ENCODE measurements at regions not wholly inside any gene's neighbourhood (a gene's known extent, or its start where the extent isn't known, plus 50 kb on each side); places are given as distances from the start of the nearest gene placed in this dataset.

DNA sequence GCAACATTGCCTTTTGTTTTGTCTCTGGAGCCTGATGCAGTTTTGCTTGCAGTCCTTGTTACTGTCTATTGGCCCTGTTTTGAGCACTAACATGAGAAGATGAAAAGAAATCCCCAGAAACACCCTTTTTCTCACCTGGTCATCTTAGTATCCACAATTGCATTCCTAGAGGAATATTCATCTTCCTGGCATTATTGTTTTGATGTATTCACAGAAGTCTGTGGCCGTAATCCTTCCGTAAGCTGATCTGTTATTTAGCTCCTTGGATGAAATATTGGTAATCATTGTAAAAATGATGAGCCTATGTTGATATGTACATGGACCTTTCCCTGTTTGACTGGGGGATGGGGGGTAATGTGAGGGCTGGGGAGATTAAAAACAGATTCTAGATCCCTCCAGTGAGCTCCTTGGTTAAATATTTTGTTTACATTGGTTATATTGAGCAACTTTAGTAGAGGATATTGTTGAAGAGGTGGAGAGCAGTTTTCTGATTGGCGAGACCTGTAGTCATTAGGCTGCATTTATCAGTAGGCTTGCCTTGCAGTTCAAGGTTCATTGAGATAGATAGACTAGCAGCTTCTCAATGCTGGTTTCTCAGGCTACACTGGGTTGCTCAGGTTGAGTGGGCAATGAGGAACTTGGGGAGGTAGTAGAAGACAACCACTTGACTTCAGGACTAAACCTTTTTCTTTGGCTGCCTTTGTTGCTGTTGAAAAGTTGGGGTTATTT lies 117.5 kb downstream of the MACIR start:
- DNase-seq (ENCODE audit: low spot score), result no peak

DNA sequence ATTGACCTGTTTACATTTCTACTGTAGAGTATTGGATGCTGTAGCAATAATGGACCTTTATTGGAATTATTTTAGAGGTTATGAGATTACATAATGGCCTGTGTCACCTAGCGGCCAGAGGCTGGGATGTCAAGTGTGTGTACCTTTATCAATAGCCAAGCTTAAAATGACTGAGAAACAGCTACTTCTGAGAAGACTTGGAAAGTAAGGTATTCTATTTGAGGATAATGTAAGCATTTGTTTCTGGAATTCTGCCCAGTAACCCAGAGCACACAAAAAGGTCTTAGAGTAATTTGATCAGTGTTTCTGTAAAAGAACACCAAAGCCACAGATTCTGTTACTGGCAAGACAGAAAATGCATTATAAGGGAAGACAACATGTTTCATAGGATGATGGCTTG lies 116.8 kb downstream of the MACIR start:
- no peak for DNase-seq (ENCODE audit: low spot score)

DNA sequence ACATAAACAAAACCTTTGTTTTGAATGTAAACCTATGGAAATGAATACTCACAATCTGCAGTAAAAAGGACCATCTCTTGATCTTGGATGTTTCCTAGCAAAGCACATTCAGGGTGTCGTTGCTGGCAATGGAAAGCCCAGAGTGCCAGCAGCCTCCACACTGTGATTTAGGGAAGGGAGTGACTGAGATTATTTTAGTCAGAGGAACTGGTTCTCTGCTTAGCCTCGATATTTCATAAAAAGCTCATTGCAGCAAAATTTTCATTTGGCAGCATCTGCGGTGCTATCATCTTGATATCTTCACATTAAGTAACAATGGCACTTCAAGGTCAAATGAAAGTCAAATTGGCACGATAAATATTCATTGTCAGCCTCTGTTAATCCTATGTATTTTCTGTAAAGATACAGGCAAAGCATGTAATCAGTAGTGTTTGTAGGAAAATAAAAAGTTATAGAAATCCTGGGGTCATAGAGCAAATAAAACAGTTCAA lies 116.0 kb downstream of the MACIR start:
- DNase-seq (ENCODE audit: low spot score), result no peak

DNA sequence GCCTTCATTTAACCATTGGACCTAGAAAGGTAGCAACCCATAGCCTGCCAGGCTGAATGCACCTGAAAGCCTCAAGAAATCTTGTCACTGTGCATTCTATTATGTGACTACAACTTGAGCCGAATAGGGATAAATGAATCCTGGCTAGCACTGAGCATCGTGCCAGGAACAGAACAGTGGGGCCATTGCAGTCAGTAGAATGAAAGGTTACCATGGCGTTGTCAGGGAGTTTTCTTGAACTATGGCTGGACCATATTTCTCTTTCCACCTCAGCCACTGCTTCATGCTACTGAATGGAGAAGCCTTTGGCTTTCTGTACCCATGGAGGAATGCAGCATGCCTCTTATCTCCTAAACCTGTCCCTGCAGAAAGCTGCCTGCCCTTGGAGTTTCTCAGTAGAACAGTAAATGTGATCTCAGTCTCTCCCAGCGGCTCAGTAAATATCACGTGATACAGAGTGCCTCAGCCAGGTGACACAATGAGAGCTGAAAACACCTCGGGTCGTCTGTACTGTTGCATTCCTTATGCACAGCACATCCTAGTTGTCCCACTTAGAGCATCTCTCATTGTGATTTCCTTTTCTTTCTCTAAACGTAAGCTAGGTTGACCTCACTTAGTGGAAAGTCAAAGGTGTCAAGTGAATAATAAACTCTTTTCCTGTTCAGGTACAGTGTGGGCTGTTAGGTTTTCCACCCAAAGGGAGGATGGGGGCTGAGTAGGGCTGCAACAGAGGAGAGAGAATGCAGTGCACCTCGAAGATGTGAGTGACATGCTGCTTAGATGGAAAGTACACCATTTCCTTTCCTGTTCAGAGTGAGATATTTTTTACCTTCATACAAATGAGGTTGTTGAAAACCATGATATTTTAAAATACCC lies 115.3 kb downstream of the MACIR start:
- no peak for DNase-seq (ENCODE audit: low spot score)

DNA sequence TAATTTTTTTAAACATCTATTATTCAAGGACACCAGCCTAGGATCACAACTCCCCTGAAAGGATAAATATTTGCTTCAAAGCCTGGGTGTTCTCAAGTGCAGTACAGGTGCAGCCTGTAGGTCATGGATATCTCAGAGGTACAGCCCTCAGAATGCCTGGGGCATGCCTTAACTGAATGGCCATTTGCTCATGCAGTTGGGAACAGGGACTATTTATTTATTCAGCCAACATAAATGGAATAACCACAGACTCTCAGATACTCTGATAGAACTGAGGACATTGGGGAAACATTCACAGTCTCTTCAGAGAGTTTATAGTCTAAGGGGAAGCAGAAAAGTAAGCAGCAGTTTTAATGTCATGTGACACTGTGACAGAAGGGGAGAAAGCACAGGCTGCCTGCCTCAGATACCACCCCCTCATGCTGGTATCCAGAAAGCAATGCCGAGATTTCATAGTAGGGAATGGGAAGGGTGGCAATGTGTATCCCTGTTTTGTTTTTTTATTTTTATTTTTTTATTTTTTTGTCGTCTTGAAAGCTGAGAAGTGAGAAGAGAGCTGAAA lies 112.6 kb downstream of the MACIR start:
- DNase-seq (ENCODE audit: low spot score), result no peak

DNA sequence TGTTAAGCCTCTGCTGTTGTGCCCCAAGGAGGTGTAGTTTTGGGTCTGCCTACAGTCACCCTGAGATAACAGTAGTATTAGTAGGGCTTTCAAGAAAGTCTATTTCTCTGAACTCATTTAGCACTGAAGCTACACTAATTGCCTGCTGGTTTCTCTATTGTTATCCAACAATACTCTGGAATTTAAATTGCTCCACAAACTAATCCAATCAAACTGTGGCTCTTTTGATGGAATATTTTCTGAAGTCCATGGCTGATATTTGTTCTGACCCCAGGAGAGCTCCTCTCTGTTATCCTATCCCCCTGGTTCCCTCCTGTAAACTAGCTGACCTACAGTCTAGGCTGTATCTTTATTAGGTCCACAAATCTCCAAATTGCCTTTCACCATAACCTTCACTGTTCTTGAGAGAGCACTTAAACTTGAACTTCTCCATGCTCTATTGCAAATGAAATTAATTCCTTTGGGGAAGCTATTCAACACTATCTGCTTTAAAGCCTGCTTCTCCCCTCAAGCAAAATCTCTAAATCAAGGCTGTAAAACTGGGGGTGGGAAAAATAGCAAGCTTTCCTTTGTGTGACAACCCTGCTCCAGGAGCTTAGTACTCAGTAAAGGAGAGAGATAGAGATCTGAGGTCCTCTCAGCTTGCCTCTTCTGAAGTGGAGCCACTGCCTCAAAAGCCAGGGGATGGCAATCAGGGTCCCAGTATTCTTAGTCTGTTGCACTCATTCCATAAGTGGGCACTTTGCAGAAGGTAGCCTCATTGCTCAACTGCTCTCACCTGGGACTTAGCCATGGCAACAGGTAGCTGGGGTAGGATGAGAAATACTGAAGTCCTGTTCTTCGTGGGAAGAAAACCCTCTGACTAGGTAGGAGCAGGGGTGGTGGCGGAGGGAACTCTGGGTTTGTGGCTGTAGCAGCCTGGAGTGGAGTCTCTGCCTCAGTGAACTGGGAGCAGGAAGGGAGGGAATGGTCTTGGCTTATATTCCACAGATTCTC lies 110.9 kb downstream of the MACIR start:
- DNase-seq (ENCODE audit: low spot score), result no peak

DNA sequence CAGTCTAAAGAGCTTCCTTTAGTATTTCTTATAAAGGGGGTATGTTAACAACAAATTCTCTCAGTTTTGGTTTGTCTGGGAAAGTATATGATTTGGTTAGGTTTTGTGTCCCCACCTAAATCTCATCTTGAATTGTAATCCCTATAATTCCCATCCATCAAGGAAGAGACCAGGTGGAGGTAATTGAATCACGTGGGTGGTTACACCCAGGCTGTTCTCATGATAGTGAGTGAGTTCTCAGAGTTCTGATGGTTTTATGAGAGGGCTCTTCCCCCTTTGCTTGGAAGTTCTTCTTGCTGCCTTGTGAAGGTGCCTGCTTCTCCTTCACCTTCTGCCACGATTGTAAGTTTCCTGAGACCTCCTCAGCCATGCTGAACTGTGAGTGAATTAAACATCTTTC lies 109.1 kb downstream of the MACIR start:
- no peak for DNase-seq (ENCODE audit: low spot score)

DNA sequence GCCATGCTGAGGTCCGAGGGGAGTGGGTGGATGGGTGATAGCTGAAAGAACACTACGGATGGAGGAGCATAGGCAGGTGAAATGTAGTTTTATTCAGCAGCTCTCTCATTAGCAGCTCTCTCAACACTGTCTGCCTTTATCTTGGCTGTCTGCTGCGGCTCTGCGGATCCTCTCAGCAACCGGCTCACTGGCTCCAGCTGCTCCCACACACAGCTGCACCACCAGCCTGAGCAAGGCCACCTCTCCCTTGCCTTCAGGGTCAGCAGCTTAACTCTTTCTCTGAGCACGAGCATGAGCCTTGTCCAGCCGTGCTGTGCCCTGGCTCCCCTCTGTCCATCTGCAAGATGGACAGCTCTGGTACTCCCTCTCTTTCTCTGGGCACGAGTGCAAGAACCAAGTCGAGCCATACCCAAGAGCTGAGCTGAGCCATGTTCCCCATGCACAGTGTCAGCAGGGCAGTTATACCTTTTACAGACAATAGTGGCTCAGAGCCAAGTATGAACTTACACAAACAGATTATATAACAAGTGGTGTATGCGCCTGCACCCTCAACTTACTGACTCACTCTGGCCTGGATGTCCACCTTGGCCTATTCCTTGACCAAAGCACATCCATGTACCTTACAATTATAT lies 108.5 kb downstream of the MACIR start:
- DNase-seq (ENCODE audit: low spot score), result no peak

DNA sequence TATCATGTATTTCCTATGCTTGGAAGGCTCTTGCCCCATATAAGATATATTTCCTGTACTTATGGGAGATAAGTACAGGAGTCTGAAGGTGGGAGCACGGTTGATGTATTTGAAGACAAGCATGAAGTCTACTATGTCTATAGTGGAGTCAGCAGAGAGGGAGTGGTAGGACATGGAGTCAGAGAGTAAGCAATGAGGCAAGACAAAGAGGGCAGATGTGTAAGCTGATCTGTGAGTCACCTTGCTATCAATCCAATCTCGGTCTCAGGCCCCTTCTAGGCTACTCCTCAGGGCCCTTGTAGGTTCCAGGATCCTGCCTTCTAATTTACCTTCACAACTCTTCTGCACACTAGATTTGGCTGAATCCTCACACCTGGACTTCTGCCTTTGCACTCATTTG lies 105.5 kb downstream of the MACIR start:
- DNase-seq (ENCODE audit: low spot score), result peak; percentile 11

DNA sequence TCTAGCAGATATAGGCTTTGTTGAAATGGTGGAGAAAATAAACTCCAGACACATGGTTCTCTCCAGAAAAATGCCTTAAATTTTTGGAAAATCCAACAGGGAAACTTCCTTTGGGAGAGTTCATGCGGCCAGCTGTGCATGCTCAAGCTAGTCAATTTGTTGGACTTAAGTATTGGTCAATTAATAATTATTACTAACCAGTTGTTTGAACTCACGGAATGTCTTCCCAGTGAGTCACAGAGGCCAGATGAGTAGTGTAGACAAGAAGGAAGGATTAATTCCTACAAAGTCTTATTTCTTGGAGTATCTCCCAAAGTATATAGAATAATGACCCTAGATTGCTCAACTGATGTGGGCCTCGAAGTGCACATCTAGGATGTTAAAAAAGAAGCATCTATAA lies 103.6 kb downstream of the MACIR start:
- DNase-seq (ENCODE audit: low spot score), result no peak

DNA sequence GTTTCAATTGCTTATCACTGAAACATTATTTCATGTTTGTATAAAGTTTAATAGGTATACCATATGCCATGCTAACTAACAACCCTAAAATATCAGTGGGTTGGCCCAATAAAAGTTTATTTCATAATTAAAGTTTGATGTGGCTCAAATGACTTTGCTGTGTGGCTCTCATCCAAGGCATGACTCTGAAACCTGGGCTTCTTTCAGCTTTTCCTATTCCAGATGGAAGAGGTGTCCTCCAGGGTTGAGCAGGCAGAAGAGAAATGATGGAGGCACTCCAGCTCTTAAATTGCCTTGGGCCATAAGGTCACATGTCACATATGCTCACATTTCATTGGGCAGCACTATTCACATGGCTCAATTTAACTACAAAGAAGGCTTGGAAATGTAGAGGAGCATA lies 101.9 kb downstream of the MACIR start:
- no peak for DNase-seq (ENCODE audit: low spot score)

DNA sequence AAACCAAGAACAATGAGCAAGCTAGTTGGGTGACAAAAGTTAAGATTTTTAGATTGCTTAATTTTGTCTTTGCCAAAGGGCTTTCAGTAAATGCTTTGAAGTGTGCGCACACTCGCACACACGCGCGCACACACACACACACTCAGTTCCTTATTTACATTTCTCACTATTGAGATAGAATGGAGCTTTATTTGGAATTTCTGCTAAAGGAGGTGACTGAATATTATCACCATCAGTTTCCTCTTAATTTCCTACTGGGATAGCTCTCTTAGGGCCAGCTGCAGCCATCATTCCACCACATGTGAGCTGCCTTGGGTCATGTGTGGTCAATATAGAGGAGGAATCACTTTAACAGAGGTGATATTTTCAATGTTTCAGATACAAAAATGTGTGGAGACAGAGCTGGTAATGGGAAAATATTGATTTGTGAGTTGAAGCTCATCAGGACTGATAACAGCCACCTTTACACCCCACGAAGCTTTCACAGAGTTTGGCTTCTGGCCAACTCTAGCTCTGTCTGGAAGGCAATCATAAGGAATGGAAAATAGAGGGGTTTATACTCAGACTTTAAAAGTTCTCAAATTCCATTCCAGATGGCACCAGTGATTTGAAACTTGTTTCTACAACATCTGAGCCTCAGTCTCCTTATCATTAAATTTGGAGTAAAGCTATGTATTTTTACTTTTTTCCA lies 99.9 kb downstream of the MACIR start:
- DNase-seq (ENCODE audit: low spot score), result no peak

DNA sequence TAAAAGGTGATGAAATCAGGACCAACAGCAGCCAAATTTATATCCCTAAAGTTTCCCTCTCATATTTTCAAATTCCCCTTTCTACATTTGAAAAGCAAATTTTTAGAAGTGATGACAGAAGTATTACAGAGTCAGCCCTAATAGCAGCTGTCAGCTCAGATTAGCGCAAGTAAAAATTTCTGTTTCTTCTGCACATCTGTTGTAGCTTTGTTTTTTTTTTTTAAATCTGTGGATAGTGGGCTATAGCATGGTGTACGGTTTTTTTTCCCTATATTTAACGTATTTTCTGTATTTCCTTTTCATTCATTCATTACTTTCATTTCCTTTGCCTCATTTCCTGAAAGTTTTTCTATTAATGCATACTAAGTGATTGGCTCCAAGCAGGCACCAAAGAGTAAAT lies 99.1 kb downstream of the MACIR start:
- DNase-seq (ENCODE audit: low spot score), result no peak

DNA sequence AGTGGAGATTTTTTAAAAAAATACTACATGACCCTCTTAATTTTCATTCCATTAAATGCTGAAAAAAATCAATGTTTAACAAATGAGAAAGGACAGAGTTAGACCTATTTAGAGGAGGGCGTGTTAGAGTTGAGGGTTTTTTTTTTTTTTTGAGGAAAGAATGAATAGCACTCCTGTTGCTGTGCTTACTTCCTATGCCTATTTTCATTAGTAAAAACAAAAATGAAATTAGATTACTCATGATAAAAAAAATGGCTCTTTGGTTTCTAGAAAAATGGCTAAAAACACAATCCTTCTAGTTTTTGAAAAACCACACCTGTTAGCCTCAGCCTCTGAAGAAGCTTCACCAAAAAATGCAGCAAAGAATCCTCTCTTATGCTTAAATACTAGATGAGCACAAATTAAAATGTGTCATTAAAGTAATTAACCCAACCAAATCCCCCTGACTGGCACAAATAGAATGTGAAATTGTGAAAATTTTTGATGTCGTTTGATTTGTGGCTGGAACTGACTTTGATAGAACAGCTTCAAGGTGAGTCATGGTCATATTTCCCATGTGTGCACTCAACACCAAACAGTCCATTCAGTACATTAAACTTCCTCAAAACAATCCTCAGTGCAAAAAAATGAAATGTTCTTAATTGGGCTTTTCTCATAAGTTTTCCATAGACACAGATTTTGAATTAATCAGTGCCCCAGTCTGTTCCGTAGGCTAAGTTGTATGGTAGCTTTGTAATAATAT lies 98.0 kb downstream of the MACIR start:
- DNase-seq (ENCODE audit: low spot score), result no peak

DNA sequence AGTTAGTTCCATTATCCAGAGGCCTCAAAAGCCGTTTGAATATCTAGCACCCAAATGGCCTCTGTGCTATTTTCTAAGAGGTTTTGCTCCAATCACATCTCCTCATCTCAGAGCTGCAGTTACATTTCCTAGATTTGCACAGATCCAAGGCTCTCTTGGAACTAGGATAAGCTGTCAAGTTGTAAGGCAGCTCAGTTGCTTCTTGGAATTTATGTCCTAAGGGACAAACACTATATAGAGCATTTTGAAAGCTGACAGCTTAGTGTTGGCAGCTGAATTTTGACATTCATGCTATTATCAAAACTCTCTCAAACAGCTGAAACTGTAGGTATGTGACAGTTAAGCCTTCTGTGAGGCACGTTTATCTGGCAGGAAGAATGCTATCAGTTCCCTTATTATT lies 97.0 kb downstream of the MACIR start:
- no peak for DNase-seq (ENCODE audit: low spot score)

DNA sequence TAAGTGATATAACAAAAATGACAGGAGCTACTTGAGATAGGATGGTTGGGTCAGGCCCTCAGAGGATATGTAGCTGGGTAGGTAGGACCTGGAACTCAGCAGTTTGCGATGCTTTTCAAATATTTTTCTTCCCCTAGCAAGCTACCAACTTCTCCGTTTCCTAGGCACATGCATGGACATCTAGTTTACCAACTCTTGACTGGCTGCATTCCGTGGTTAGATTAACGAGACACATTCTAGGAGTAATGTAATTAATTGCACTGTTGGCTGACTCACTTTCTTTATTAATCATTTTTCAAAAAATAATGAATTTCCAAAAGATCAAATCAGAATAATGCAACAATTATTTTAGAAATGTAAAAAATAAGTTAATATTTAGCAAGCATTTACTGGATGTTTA lies 95.9 kb downstream of the MACIR start:
- no peak for DNase-seq (ENCODE audit: low spot score)

DNA sequence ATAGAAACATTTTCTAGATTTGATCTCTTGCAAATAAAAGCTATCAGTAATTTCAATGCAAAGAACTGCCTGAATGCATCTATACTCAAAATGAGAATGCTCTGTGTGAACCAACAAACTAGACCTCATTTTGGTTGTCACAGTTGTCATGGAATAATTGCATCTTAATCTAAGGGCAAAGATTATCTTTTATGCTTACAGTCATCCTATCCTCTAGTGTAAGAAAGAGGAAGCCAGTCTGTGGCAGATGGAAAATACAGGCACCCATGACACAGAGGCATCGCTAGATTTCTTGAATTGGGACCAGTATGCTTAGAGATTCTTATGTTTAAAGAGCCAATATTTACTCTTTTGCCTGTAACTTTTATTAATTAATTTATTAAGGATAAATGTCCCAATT lies 95.0 kb downstream of the MACIR start:
- DNase-seq (ENCODE audit: low spot score), result no peak

DNA sequence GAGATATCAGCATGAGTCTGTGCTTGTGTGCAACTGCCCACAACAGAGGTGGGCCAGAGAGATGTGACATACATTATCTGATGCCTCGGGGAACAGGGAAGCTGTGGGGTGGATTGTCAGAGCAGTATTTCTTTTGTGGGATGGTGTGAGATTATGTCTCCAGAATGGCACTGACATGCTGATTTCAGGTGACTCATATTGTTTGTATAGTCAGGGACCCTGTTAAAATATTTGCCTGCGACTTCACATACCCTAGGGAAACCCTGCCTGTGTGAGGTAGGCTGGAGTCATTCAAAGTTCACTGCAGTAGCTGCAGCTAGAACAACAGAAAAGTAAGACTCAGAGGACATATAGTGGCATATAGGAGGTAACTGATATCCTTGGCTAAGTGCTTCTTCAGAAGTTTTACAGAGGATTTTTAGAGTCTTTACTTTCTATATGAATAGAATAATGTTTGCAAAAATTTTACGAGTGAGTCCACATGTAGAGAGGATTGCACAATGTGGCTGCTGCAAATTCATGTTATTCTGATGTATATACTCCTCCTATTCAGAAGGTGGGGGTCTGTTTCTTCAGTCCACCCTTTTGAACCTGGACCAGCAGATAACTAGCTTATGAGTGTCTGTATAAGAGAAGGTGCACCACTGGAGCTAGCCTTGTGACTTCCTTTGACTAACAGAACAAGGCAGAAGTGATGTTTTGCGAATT lies 89.3 kb downstream of the MACIR start:
- DNase-seq (ENCODE audit: low spot score), result no peak

DNA sequence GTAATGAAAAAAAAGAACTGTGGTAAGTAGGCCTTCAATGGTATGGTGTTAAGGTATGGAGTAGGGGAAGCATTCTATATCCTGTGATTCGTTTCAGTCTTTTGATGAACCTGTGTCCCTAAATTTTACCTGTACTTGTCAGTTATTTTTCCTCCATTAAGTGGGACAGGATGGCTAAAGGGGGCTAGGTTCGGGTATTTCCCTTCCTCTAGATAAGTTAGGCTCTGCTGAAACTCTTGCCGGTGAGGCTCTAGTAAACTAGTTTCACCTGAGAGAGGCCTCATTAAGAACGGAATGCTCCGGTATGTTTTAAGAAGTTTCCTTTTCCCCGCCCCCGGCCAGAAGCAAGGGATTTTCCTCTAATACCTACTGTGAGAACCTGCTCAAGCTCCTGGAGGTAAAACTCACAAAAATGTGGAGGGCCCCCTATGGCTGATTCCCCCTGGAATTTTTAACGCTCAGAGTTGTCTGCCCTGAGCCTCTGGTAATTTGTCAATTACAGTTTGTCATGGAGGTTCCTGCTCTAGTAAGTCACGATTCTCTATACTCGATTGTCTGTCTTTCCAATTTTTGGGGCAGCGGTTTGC lies 87.7 kb downstream of the MACIR start:
- no peak for DNase-seq (ENCODE audit: low spot score)
